ENCODE measurements at regions not wholly inside any gene's neighbourhood (a gene's known extent, or its start where the extent isn't known, plus 50 kb on each side); places are given as distances from the start of the nearest gene placed in this dataset.

- no peak for DNase-seq
Measured at GRCh38 chr12:88371416-88372183, 208.7 kb downstream of the KITLG start.

GRCh38 chr12:88375306-88376305, 204.7 kb downstream of the KITLG start:
- no peak for DNase-seq

GRCh38 chr12:88377973-88378372, 202.3 kb downstream of the KITLG start:
- no peak for DNase-seq

GRCh38 chr12:88381466-88381865, 198.8 kb downstream of the KITLG start:
- DNase-seq, result no peak

- no peak for DNase-seq
Measured at GRCh38 chr12:88383405-88383804, 196.9 kb downstream of the KITLG start.

GRCh38 chr12:88388566-88389540, 191.4 kb downstream of the KITLG start:
- DNase-seq, result no peak

GRCh38 chr12:88390811-88391210, 189.5 kb downstream of the KITLG start:
- no peak for DNase-seq

GRCh38 chr12:88391556-88391955, 188.7 kb downstream of the KITLG start:
- DNase-seq, result no peak

GRCh38 chr12:88393017-88393767, 187.1 kb downstream of the KITLG start:
- DNase-seq, result no peak

- no peak for DNase-seq
Measured at GRCh38 chr12:88398031-88398430, 182.2 kb downstream of the KITLG start.

- no peak for DNase-seq
Measured at GRCh38 chr12:88399811-88400210, 180.5 kb downstream of the KITLG start.

GRCh38 chr12:88400302-88400701, 180.0 kb downstream of the KITLG start:
- DNase-seq, result no peak

GRCh38 chr12:88401155-88401554, 179.1 kb downstream of the KITLG start:
- DNase-seq, result no peak

GRCh38 chr12:88406905-88407304, 173.4 kb downstream of the KITLG start:
- DNase-seq, result no peak

GRCh38 chr12:88408823-88409222, 171.4 kb downstream of the KITLG start:
- no peak for DNase-seq

GRCh38 chr12:88409257-88409656, 171.0 kb downstream of the KITLG start:
- DNase-seq, result no peak

GRCh38 chr12:88411689-88412088, 168.6 kb downstream of the KITLG start:
- DNase-seq, result no peak

GRCh38 chr12:88413646-88414045, 166.6 kb downstream of the KITLG start:
- DNase-seq, result no peak

GRCh38 chr12:88416155-88416554, 164.1 kb downstream of the KITLG start:
- DNase-seq, result no peak

- DNase-seq, result peak in 1 of 2 experiments; percentile 39
Measured at GRCh38 chr12:88416786-88417185, 163.5 kb downstream of the KITLG start.

GRCh38 chr12:88417531-88417930, 162.7 kb downstream of the KITLG start:
- peak; percentile 45 to 78 for DNase-seq
